ENCODE measurements at regions not wholly inside any gene's neighbourhood (a gene's known extent, or its start where the extent isn't known, plus 50 kb on each side); places are given as distances from the start of the nearest gene placed in this dataset.
A peak's percentile ranks its signal among the peaks of the same experiment; 100 is the strongest.
"Not testable (repeated sequence)": the region's sequence is repeated elsewhere in the genome, so short reads cannot be mapped to it uniquely, and the experiment has no call there.

- no peak overlapping the region for H3K4me3 ChIP-seq (ENCODE audit: low read length)
- TF ChIP-seq, protein P1, sequence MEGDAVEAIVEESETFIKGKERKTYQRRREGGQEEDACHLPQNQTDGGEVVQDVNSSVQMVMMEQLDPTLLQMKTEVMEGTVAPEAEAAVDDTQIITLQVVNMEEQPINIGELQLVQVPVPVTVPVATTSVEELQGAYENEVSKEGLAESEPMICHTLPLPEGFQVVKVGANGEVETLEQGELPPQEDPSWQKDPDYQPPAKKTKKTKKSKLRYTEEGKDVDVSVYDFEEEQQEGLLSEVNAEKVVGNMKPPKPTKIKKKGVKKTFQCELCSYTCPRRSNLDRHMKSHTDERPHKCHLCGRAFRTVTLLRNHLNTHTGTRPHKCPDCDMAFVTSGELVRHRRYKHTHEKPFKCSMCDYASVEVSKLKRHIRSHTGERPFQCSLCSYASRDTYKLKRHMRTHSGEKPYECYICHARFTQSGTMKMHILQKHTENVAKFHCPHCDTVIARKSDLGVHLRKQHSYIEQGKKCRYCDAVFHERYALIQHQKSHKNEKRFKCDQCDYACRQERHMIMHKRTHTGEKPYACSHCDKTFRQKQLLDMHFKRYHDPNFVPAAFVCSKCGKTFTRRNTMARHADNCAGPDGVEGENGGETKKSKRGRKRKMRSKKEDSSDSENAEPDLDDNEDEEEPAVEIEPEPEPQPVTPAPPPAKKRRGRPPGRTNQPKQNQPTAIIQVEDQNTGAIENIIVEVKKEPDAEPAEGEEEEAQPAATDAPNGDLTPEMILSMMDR (conservative IDR thresholded peaks at IDR 0.05; ENCODE audit: low read length): no peak
- DNase-seq (ENCODE audit: low read depth): no peak
Measured at GRCh38 chr17:77054936-77055335, 85.8 kb upstream of the SEC14L1 start.

GRCh38 chr17:77055453-77055852 is 85.3 kb upstream of the SEC14L1 start:
- TF ChIP-seq, protein P1 (conservative IDR thresholded peaks at IDR 0.05; ENCODE audit: low read length): no peak
- no peak overlapping the region for H3K4me3 ChIP-seq (ENCODE audit: low read length)

DNA sequence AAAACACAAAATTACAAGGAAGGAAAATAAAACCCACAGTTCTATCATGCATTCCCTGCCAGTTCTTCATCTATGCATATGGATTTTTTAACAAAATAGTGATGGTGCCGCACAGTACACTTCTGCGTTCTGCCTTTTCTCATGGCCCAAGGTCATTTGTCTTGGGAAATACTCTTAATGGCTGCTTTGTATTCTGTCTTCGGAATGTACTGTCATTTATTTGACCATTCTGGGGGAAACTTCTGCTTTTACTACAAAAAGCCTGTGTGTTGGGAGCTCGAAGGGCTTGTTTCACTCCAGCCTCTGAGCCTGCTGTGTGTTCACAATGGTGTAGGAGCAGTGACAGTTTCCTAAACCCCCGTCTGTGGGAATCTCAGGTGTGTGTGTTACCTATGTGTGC is 82.8 kb upstream of the SEC14L1 start:
- DNase-seq (ENCODE audit: low read depth): no peak
- TF ChIP-seq, protein P1 (conservative IDR thresholded peaks at IDR 0.05; ENCODE audit: low read length): no peak
- H3K4me3 ChIP-seq (ENCODE audit: low read length): no peak overlapping the region

More at GRCh38 chr17:77055453-77055852, 85.3 kb upstream of the SEC14L1 start:
- no peak for DNase-seq (ENCODE audit: low read depth)

- no peak overlapping the region for H3K4me3 ChIP-seq (ENCODE audit: low read length)
- no peak for DNase-seq (ENCODE audit: low read depth)
- TF ChIP-seq, protein P1 (conservative IDR thresholded peaks at IDR 0.05; ENCODE audit: low read length): no peak
Measured at GRCh38 chr17:77061669-77062068, 79.1 kb upstream of the SEC14L1 start.

DNA sequence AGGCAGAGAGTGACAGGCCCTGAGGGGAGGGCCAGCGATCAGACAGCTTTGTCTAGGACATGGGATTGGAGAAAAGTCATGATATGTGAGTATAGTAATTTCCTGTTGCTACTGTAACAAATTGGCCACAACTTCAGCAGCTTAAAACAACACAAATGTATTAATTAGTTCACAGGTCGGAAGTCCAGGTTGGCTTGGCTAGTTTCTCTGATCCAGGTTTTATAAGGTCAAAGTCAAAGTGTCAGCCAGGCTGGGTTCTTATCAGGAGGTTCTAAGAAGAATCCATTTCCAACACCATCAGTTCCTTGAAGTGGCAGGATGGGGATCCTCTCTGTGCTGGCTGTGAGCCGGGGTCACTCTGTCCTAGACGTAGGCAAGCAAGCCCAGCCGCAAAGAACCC is 76.2 kb upstream of the SEC14L1 start:
- TF ChIP-seq, protein P1 (conservative IDR thresholded peaks at IDR 0.05; ENCODE audit: low read length): no peak
- no peak overlapping the region for H3K4me3 ChIP-seq (ENCODE audit: low read length)
- DNase-seq (ENCODE audit: low read depth): no peak

DNA sequence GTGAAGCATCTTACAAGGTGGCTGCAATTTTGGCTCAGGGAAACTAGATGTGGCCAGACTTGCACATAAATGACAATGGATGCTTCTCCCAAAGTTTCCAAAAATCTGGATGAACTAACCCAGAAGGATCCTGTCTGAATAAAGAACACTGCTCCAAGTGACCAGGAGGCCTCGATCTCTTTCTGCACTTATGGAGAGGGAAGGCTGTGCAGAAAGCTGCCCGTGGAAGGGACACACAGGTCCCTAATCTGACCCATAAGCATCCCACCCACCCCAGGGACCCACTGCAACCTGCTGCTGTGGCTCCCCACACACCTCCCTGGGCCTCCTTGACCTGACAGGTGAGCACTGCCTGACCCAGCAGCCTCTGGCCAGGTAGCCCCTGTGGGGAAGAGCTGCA is 74.6 kb upstream of the SEC14L1 start:
- no peak for DNase-seq (ENCODE audit: low read depth)
- TF ChIP-seq, protein P1 (conservative IDR thresholded peaks at IDR 0.05; ENCODE audit: low read length): no peak
- H3K4me3 ChIP-seq (ENCODE audit: low read length): no peak overlapping the region

DNA sequence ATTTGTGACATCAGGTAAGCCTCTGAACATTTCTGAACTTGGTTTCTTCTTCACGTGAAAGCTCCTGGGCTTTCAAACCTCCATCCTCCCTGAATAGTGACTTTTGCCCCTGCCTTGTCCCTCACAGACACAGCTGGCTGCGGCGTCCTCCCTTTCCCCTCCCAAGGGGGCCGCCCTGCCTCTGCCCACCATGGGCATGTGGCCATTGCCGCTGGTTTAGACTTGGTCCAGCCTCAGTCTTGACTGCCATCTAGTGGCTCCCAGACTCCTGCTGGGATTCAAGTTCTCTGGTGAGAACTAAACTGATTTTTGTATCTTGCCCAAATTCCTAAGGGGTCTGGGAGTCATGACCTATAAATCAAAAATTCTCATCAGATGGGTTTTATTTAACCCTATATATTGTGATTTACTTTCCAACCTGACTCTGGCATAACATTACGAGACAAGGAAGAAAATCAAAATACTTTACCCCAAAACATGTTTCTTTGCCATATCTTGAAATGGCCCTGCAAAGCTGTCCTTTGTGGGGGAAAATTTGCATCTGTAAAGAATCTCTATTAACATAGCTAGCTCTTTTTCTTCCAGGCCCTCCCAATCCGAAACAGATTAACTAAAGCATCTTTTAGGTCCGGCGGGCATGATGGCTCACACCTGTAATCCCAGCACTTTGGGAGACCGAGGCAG is 73.9 kb upstream of the SEC14L1 start:
- TF ChIP-seq, protein P1 (conservative IDR thresholded peaks at IDR 0.05; ENCODE audit: low read length): peak; percentile 91
- peak; percentile 46 for DNase-seq (ENCODE audit: low read depth)
- not testable (repeated sequence) for H3K4me3 ChIP-seq (ENCODE audit: low read length)

Data from AG10803 (cell line).